AG04450 (cell line): ENCODE measurements at regions not wholly inside any gene's neighbourhood (a gene's known extent, or its start where the extent isn't known, plus 50 kb on each side); places are given as distances from the start of the nearest gene placed in this dataset.

Experiments used
- CTCF ChIA-PET: fragments of 300-600, 350-600 bp; formaldehyde crosslinking; extraction: SDS; loops from one replicate; lab custom pipeline; 2022; ENCODE audit warnings: antibody characterized with exemption, inconsistent platforms; lab: Charles Lee
- POLR2A ChIA-PET: fragments of 350-600 bp; formaldehyde crosslinking; extraction: SDS; loops from one replicate; lab custom pipeline; 2021; ENCODE audit warnings: antibody characterized with exemption, inconsistent platforms; lab: Yijun Ruan, JAX
- DNase-seq: peaks from one replicate; pipeline ENCODE4 v3.0.0-alpha.2; 2011; ENCODE audit warnings: low read depth, low spot score
- H3K27ac ChIP-seq: one replicate; pipeline ENCODE4 v1.5.1; 2012; ENCODE audit warnings: low read depth, low read length, control low read depth
- H3K27me3 ChIP-seq: one replicate; pipeline ENCODE4 v1.6.0; 2012; ENCODE audit warnings: low read length; ENCODE audit not compliant: control insufficient read depth, insufficient read depth
- H3K4me3 ChIP-seq: 2 replicates; pipeline ENCODE4 v1.5.1; 2011; ENCODE audit warnings: mild to moderate bottlenecking, low read depth, low read length, control low read depth
- H3K9me3 ChIP-seq: 2 replicates; pipeline ENCODE4 v1.5.1; 2012; ENCODE audit warnings: low read length; ENCODE audit not compliant: control insufficient read depth, insufficient read depth
- CTCF ChIP-seq: IDR thresholded peaks from 2 replicates; pipeline ENCODE4 v1.5.1; 2011; ENCODE audit warnings: low read depth, low read length, control low read depth, inconsistent platforms

- ChIA-PET CTCF (no interaction called here), POLR2A (no interaction called here)
- no peak overlapping the region for H3K4me3 ChIP-seq
- TF ChIP-seq CTCF = no peak
- no peaks in the 10 kb centered on the region for H3K9me3 ChIP-seq
- no peak for DNase-seq
- H3K27me3 ChIP-seq = no peaks in the 10 kb centered on the region
- no peak overlapping the region for H3K27ac ChIP-seq
Measured at GRCh38 chr1:79604490-79605198, 598.1 kb upstream of the ADGRL4 start.

- no peak for TF ChIP-seq CTCF
Measured at GRCh38 chr1:79603843-79604242, 597.3 kb upstream of the ADGRL4 start.

GRCh38 chr1:79599257-79599656 is 592.7 kb upstream of the ADGRL4 start:
- CTCF ChIA-PET = no interaction called here
- no peak for TF ChIP-seq CTCF
- no peaks in the 10 kb centered on the region for H3K9me3 ChIP-seq
- no peaks in the 10 kb centered on the region for H3K27me3 ChIP-seq
- POLR2A ChIA-PET = no interaction called here
- no peak overlapping the region for H3K4me3 ChIP-seq
- H3K27ac ChIP-seq = no peak overlapping the region
- DNase-seq = no peak

More at GRCh38 chr1:79603843-79604242, 597.3 kb upstream of the ADGRL4 start:
- ChIA-PET CTCF (no interaction called here), POLR2A (no interaction called here)
- peak; percentile 16 for DNase-seq
- Histone ChIP-seq H3K4me3 (no peak overlapping the region), H3K9me3 (no peaks in the 10 kb centered on the region), H3K27me3 (no peaks in the 10 kb centered on the region), H3K27ac (no peak overlapping the region)

GRCh38 chr1:79595931-79596330 is 589.4 kb upstream of the ADGRL4 start:
- Histone ChIP-seq H3K4me3 (no peak overlapping the region), H3K9me3 (no peaks in the 10 kb centered on the region), H3K27me3 (no peaks in the 10 kb centered on the region), H3K27ac (no peak overlapping the region)
- no peak for TF ChIP-seq CTCF
- no peak for DNase-seq
- POLR2A ChIA-PET = no interaction called here
- CTCF ChIA-PET = no interaction called here

GRCh38 chr1:79594121-79594698 is 587.7 kb upstream of the ADGRL4 start:
- no peak for DNase-seq
- no peak for TF ChIP-seq CTCF
- Histone ChIP-seq H3K27me3 (no peaks in the 10 kb centered on the region), H3K4me3 (no peak overlapping the region), H3K27ac (no peak overlapping the region), H3K9me3 (no peaks in the 10 kb centered on the region)
- CTCF ChIA-PET = no interaction called here
- POLR2A ChIA-PET = no interaction called here
